Naive thymus-derived CD4-positive, alpha-beta T cell (primary cell): ENCODE measurements at regions not wholly inside any gene's neighbourhood (a gene's known extent, or its start where the extent isn't known, plus 50 kb on each side); places are given as distances from the start of the nearest gene placed in this dataset.

Experiments
- ATAC-seq: fragments of 150-1000 bp; cut with Tn5 transposase; 2 replicates; pipeline ENCODE4 v1.10.0; 2021; ENCODE audit warnings: mild to moderate bottlenecking, moderate library complexity
- CTCF ChIA-PET: fragments of 350-600 bp; sonication (Branson Sonifier 250); formaldehyde crosslinking; loops from one replicate; lab custom pipeline; 2021; ENCODE audit warnings: antibody characterized with exemption; lab: Charles Lee
- POLR2A ChIA-PET: fragments of 350-600 bp; sonication (Branson Sonifier 250); formaldehyde crosslinking; loops from one replicate; lab custom pipeline; 2021; ENCODE audit warnings: antibody characterized with exemption, inconsistent platforms; lab: Charles Lee
- DNase-seq, 9 donors: peaks; one replicate each; pipeline versions ENCODE4 v3.0.0 to v3.0.0-alpha.2; 2020 to 2022; ENCODE audit warnings: mixed read lengths in 1 of 9
- H3K27ac ChIP-seq: one replicate; pipeline ENCODE4 v1.7.0; 2013; ENCODE audit warnings: mild to moderate bottlenecking, low read depth, low read length, moderate library complexity
- H3K27me3 ChIP-seq, 2 donors: one replicate each; pipeline ENCODE4 v1.7.0; 2013; ENCODE audit warnings: low read length in 2 of 2, mild to moderate bottlenecking in 2 of 2, moderate library complexity in 2 of 2; ENCODE audit not compliant: control insufficient read depth in 2 of 2, insufficient read depth in 2 of 2
- H3K36me3 ChIP-seq, 3 experiments: 1 replicate in 2 of 3; 2 replicates in 1 of 3; pipeline ENCODE4 v1.7.0; 2013; ENCODE audit warnings: low read length in 3 of 3, mild to moderate bottlenecking in 3 of 3, moderate library complexity in 1 of 3; ENCODE audit not compliant: insufficient read depth in 3 of 3, control insufficient read depth in 2 of 3
- H3K4me1 ChIP-seq, 2 donors: one replicate each; pipeline ENCODE4 v1.7.0; 2013; ENCODE audit warnings: low read length in 2 of 2, mild to moderate bottlenecking in 2 of 2, moderate library complexity in 1 of 2; ENCODE audit not compliant: control insufficient read depth in 2 of 2, insufficient read depth in 2 of 2
- H3K4me3 ChIP-seq: 2 replicates; pipeline ENCODE4 v1.7.0; 2013; ENCODE audit warnings: mild to moderate bottlenecking, low read length
- H3K9me3 ChIP-seq, 3 experiments: 1 replicate in 2 of 3; 2 replicates in 1 of 3; pipeline ENCODE4 v1.7.0; 2013; ENCODE audit warnings: low read length in 3 of 3; ENCODE audit not compliant: control insufficient read depth in 2 of 3
- H3K27ac Mint-ChIP-seq, 9 donors: one replicate each; pipeline ENCODE4 v1.8.0; 2020 to 2022; ENCODE audit warnings: mixed read lengths in 9 of 9, mild to moderate bottlenecking in 8 of 9, moderate library complexity in 5 of 9, inconsistent platforms in 2 of 9
- H3K27me3 Mint-ChIP-seq, 5 donors: one replicate each; pipeline ENCODE4 v1.8.0; 2021 to 2022; ENCODE audit warnings: mixed read lengths in 5 of 5, mild to moderate bottlenecking in 1 of 5
- H3K36me3 Mint-ChIP-seq, 5 donors: one replicate each; pipeline ENCODE4 v1.8.0; 2020 to 2022; ENCODE audit warnings: mixed read lengths in 5 of 5, mild to moderate bottlenecking in 3 of 5, inconsistent platforms in 1 of 5
- H3K4me1 Mint-ChIP-seq, 7 donors: one replicate each; pipeline ENCODE4 v1.8.0; 2020 to 2022; ENCODE audit warnings: mixed read lengths in 7 of 7, mild to moderate bottlenecking in 3 of 7, inconsistent platforms in 1 of 7
- H3K4me3 Mint-ChIP-seq, 10 donors: one replicate each; pipeline ENCODE4 v1.8.0; 2020 to 2022; ENCODE audit warnings: mild to moderate bottlenecking in 10 of 10, mixed read lengths in 10 of 10, moderate library complexity in 6 of 10, inconsistent platforms in 2 of 10
- H3K9me3 Mint-ChIP-seq, 11 donors: one replicate each; pipeline ENCODE4 v1.8.0; 2020 to 2022; ENCODE audit warnings: mixed read lengths in 11 of 11, mild to moderate bottlenecking in 4 of 11, inconsistent platforms in 1 of 11, moderate library complexity in 1 of 11
- intact Hi-C, 2 donors: fragments of 100-400 bp; cut with micrococcal nuclease; formaldehyde crosslinking; loops; one replicate each; pipeline ENCODE4 v1.15.1; 2023

GRCh38 chr6:169064194-169064593 is 189.5 kb downstream of the THBS2 start:
- ATAC-seq (no peak), DNase-seq (no peak)
- no peaks in the 10 kb centered on the region for H3K36me3 Mint-ChIP-seq
- ChIA-PET CTCF (no interaction called here), POLR2A (no interaction called here)
- peaks cover 0 to 15% (median 1%) of the 10 kb centered on the region in 11 donors for H3K9me3 Mint-ChIP-seq
- peaks cover 0 to 23% (median 16%) of the 10 kb centered on the region in 5 donors for H3K27me3 Mint-ChIP-seq
- H3K36me3 ChIP-seq: no peaks in the 10 kb centered on the region
- intact Hi-C loops: no loop called here
- H3K27me3 ChIP-seq: no peaks in the 10 kb centered on the region
- no peaks in the 10 kb centered on the region for H3K4me1 Mint-ChIP-seq
- H3K27ac Mint-ChIP-seq: no peak overlapping the region
- H3K4me1 ChIP-seq: no peaks in the 10 kb centered on the region
- H3K4me3 Mint-ChIP-seq: no peak overlapping the region
- H3K4me3 ChIP-seq: no peak overlapping the region
- H3K27ac ChIP-seq: no peak overlapping the region
- no peaks in the 10 kb centered on the region for H3K9me3 ChIP-seq

GRCh38 chr6:169062272-169062671 is 191.4 kb downstream of the THBS2 start:
- no peaks in the 10 kb centered on the region for H3K27me3 ChIP-seq
- POLR2A ChIA-PET: no interaction called here
- no peak overlapping the region for H3K4me3 ChIP-seq
- no peak overlapping the region for H3K27ac ChIP-seq
- DNase-seq: no peak
- no peaks in the 10 kb centered on the region for H3K9me3 ChIP-seq
- Mint-ChIP-seq H3K36me3 (no peaks in the 10 kb centered on the region), H3K4me1 (no peaks in the 10 kb centered on the region), H3K27ac (no peak overlapping the region), H3K4me3 (no peak overlapping the region), H3K9me3 (peaks cover 0 to 17% (median 1%) of the 10 kb centered on the region in 11 donors), H3K27me3 (peaks cover 0 to 27% (median 20%) of the 10 kb centered on the region in 5 donors)
- no peak for ATAC-seq
- CTCF ChIA-PET: no interaction called here
- no peaks in the 10 kb centered on the region for H3K36me3 ChIP-seq
- intact Hi-C loops: no loop called here
- H3K4me1 ChIP-seq: no peaks in the 10 kb centered on the region

DNA sequence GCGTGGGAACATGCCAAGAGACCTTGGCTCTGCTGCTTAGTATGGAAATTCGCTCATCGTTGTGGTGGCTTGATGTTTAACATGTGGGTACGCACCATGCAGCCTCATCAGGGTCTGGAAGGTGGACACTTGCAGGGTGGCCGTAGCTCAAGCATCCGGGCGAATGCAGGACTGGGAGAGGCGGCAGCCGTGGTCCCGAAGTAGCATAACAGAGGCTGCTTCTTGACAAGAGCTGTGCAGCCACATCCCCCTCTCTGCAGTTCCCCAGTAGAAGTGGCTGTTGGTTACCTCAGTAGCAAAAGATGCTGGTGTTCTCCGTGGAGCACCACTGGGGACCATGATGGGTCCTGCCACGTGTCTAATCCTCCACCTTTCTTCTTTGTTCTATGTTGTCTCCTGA is 195.0 kb downstream of the THBS2 start:
- no peaks in the 10 kb centered on the region for H3K27me3 ChIP-seq
- no peaks in the 10 kb centered on the region for H3K36me3 ChIP-seq
- CTCF ChIA-PET: no interaction called here
- H3K4me1 Mint-ChIP-seq: no peaks in the 10 kb centered on the region
- no peak overlapping the region for H3K4me3 ChIP-seq
- H3K4me1 ChIP-seq: no peaks in the 10 kb centered on the region
- DNase-seq: no peak
- H3K9me3 Mint-ChIP-seq: peaks cover 0 to 28% (median 0%) of the 10 kb centered on the region in 11 donors
- ATAC-seq: no peak
- POLR2A ChIA-PET: no interaction called here
- intact Hi-C loops: no loop called here
- no peaks in the 10 kb centered on the region for H3K36me3 Mint-ChIP-seq
- peaks cover 0 to 26% (median 12%) of the 10 kb centered on the region in 5 donors for H3K27me3 Mint-ChIP-seq
- no peak overlapping the region for H3K27ac ChIP-seq
- H3K27ac Mint-ChIP-seq: no peak overlapping the region
- no peaks in the 10 kb centered on the region for H3K9me3 ChIP-seq
- H3K4me3 Mint-ChIP-seq: no peak overlapping the region

DNA sequence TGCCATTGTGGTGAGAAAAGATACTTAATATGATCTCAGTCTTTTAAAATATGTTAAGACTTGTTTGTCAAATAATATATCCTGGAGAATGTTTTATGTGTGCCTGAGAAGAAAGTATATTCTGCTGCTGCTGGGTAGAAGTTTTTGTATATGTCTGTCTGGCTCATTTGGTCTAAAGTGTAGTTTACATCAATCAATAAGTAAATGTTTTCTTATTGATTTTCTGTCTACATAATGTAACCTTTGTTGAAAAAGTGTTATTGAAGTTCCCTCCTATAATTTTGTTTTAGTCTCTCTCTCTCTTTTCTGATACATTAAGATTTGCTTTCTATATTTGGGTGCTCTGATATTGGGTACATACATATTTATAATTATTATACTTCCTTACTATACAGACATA is 201.2 kb downstream of the THBS2 start:
- H3K9me3 ChIP-seq: no peaks in the 10 kb centered on the region
- Mint-ChIP-seq H3K4me3 (no peak overlapping the region), H3K27me3 (peaks cover 7 to 24% (median 12%) of the 10 kb centered on the region in 5 donors), H3K27ac (no peak overlapping the region), H3K9me3 (peaks cover 0 to 14% (median 0%) of the 10 kb centered on the region in 11 donors), H3K4me1 (no peaks in the 10 kb centered on the region), H3K36me3 (no peaks in the 10 kb centered on the region)
- no peaks in the 10 kb centered on the region for H3K27me3 ChIP-seq
- H3K36me3 ChIP-seq: no peaks in the 10 kb centered on the region
- ATAC-seq (no peak), DNase-seq (no peak)
- ChIA-PET CTCF (no interaction called here), POLR2A (no interaction called here)
- H3K4me1 ChIP-seq: no peaks in the 10 kb centered on the region
- intact Hi-C loops: no loop called here
- H3K4me3 ChIP-seq: no peak overlapping the region
- no peak overlapping the region for H3K27ac ChIP-seq

GRCh38 chr6:169051371-169051770 is 202.3 kb downstream of the THBS2 start:
- no peak overlapping the region for H3K27ac Mint-ChIP-seq
- no peak for DNase-seq
- no peak overlapping the region for H3K4me3 Mint-ChIP-seq
- peaks cover 0 to 7% (median 0%) of the 10 kb centered on the region in 11 donors for H3K9me3 Mint-ChIP-seq
- intact Hi-C loops: no loop called here
- Histone ChIP-seq H3K4me3 (no peak overlapping the region), H3K27ac (no peak overlapping the region), H3K36me3 (no peaks in the 10 kb centered on the region), H3K9me3 (no peaks in the 10 kb centered on the region), H3K4me1 (no peaks in the 10 kb centered on the region), H3K27me3 (no peaks in the 10 kb centered on the region)
- CTCF ChIA-PET: no interaction called here
- H3K4me1 Mint-ChIP-seq: no peaks in the 10 kb centered on the region
- H3K36me3 Mint-ChIP-seq: no peaks in the 10 kb centered on the region
- no peak for ATAC-seq
- H3K27me3 Mint-ChIP-seq: peaks cover 7 to 22% (median 14%) of the 10 kb centered on the region in 5 donors
- POLR2A ChIA-PET: no interaction called here

DNA sequence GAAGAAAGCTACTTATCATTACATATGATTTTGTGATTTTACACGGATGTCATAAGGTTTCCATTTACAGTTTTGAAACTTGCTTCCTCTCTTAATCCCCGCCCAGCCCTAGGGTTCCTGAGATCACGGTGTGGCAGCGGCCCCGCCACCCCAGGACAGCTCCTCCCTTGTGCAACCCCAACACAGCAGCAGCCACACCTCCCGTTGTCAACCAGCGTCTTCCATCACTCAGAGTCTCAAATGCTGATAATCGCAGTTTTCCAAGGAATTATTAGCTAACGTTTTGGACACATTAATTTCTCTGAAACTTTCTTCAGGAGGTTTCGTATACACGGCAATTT is 204.8 kb downstream of the THBS2 start:
- Histone ChIP-seq H3K4me3 (no peak overlapping the region), H3K36me3 (no peaks in the 10 kb centered on the region), H3K4me1 (no peaks in the 10 kb centered on the region), H3K27ac (no peak overlapping the region), H3K9me3 (no peaks in the 10 kb centered on the region), H3K27me3 (no peaks in the 10 kb centered on the region)
- ChIA-PET POLR2A (no interaction called here), CTCF (no interaction called here)
- ATAC-seq (no peak), DNase-seq (no peak)
- peaks cover 0 to 2% (median 0%) of the 10 kb centered on the region in 11 donors for H3K9me3 Mint-ChIP-seq
- H3K27ac Mint-ChIP-seq: no peak overlapping the region
- no peaks in the 10 kb centered on the region for H3K4me1 Mint-ChIP-seq
- H3K36me3 Mint-ChIP-seq: no peaks in the 10 kb centered on the region
- intact Hi-C loops: no loop called here
- H3K4me3 Mint-ChIP-seq: no peak overlapping the region
- peaks cover 7 to 17% (median 12%) of the 10 kb centered on the region in 5 donors for H3K27me3 Mint-ChIP-seq

DNA sequence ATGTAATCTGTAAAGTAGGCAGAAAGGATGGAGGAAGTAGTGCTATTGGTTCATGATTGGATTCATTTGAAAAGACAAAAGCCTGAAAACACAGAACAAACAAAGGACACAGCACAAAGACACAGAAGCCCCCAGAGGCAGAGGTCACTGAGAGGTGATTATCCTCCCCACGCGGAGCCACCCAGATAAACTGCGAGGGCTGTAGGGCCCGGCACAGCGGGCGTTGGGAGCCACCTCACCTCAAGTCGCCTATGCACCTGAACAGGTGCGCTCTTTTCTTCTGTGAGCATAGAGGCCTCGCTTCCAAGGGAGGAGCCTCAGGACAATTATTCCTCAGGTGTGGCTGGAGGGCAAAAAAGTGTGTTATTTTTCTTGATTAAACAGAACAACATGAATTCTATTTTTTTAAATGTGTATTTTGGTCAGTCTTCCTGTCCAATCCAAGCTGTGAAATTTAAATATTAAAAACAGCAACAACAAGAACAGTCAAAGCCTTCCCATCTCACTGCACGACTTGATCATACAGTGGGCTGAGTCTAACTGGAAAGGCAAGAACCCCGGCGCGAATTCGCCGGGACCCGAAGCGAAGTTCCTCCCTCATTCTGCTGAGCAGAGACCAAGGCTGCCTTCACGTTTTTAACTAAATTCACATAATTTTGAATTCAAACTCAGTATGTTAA is 205.3 kb downstream of the THBS2 start:
- Histone ChIP-seq H3K27me3 (no peaks in the 10 kb centered on the region), H3K36me3 (no peaks in the 10 kb centered on the region), H3K4me3 (no peak overlapping the region), H3K9me3 (no peaks in the 10 kb centered on the region), H3K4me1 (no peaks in the 10 kb centered on the region), H3K27ac (no peak overlapping the region)
- Mint-ChIP-seq H3K36me3 (no peaks in the 10 kb centered on the region), H3K27me3 (peaks cover 7 to 17% (median 12%) of the 10 kb centered on the region in 5 donors), H3K4me3 (no peak overlapping the region), H3K4me1 (no peaks in the 10 kb centered on the region), H3K9me3 (no peaks in the 10 kb centered on the region), H3K27ac (no peak overlapping the region)
- intact Hi-C loops: no loop called here
- ChIA-PET CTCF (no interaction called here), POLR2A (no interaction called here)
- no peak for ATAC-seq
- no peak for DNase-seq
